SH-SY5Y (cell line): ENCODE measurements at regions not wholly inside any gene's neighbourhood (a gene's known extent, or its start where the extent isn't known, plus 50 kb on each side); places are given as distances from the start of the nearest gene placed in this dataset.

ENCODE experiments used
- GATA2 ChIP-seq: IDR thresholded peaks from 2 replicates; pipeline ENCODE4 v1.6.1; 2011; ENCODE audit warnings: mild to moderate bottlenecking, low read depth, low read length
- GATA3 ChIP-seq: IDR thresholded peaks from 2 replicates; pipeline ENCODE4 v1.6.1; 2011; ENCODE audit warnings: low read depth, mild to moderate bottlenecking, low read length, moderate library complexity

DNA sequence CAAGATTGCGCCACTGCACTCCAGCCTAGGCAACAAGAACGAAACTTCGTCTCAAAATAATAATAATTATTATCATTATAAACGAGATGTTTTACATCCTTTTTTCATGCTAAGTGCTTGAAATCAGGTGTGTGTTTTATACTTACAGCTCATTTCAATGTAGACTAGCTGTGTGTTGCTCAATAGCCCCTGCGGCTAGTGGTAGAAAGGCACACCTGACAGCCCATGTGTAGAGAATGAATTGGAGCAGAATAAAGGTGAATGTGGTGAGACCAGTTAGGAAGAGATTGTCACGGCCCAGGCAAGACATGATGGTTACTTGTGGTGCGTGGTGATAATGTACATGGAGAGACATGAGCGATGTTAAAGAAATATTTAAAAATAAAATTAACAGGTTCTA, 86.7 kb upstream of the TMEM26 start:
- TF ChIP-seq GATA2 (no peak), GATA3 (no peak)
